K562 (cell line): ENCODE measurements at regions not wholly inside any gene's neighbourhood (a gene's known extent, or its start where the extent isn't known, plus 50 kb on each side); places are given as distances from the start of the nearest gene placed in this dataset.
A peak's percentile ranks its signal among the peaks of the same experiment; 100 is the strongest.

Source experiments
- ATAC-seq: fragments of 200-7000 bp; cut with Tn5 transposase; 3 replicates; pipeline ENCODE4 v1.9.1; 2020; ENCODE audit warnings: moderate library complexity
- BruUV-seq: library from RNA; stranded (reverse); fragments of 400-500 nt; replicated peaks from 2 replicates; lab custom pipeline; 2021; lab: Mats Ljungman, UMichigan
- CTCF ChIA-PET: fragments of 300-600 bp; formaldehyde crosslinking; extraction: SDS; loops from one replicate; lab custom pipeline; 2021; ENCODE audit warnings: low intra/inter-chr PET ratio; lab: Yijun Ruan, JAX
- POLR2A ChIA-PET: fragments of 300-600, 350-650 bp; sonication (Branson Sonifier 250); formaldehyde crosslinking; extraction: SDS; loops from one replicate; lab custom pipeline; 2021; ENCODE audit warnings: antibody characterized with exemption, inconsistent platforms; lab: Yijun Ruan, JAX
- DNase-seq, 4 experiments: peaks; one replicate each; pipeline versions ENCODE4 v3.0.0 to v3.0.0-alpha.2; 2011 to 2018; ENCODE audit warnings: low spot score in 3 of 4, mixed read lengths in 3 of 4; ENCODE audit errors: extremely low read depth in 1 of 4
- FAIRE-seq: peaks from 2 replicates; lab custom pipeline; 2011; peaks lifted over from hg19 to GRCh38; lab: Jason Lieb, UNC
- H2AFZ ChIP-seq: 2 replicates; pipeline ENCODE4 v1.6.0; 2011; ENCODE audit warnings: low read depth, low read length, control low read depth, inconsistent platforms
- H3K27ac ChIP-seq: fragments of 200-600 bp; 3 replicates; pipeline ENCODE4 v1.8.0; 2011; ENCODE audit warnings: low read depth, mild to moderate bottlenecking, control low read depth, inconsistent platforms, low read length, moderate library complexity, mixed read lengths; ENCODE audit errors: extremely low read depth
- H3K27me3 ChIP-seq, 2 experiments: fragments of 300-600 bp in 1 of 2; 2 replicates in 1 of 2; 3 replicates in 1 of 2; pipeline versions ENCODE4 v1.6.0 to v1.8.0; 2011; ENCODE audit warnings: inconsistent platforms in 2 of 2, low read length in 2 of 2, mild to moderate bottlenecking in 1 of 2, mixed read lengths in 1 of 2, moderate library complexity in 1 of 2; ENCODE audit not compliant: control insufficient read depth in 2 of 2, insufficient read depth in 2 of 2
- H3K36me3 ChIP-seq: fragments of 300-600 bp; 3 replicates; pipeline ENCODE4 v1.8.0; 2011; ENCODE audit warnings: mild to moderate bottlenecking, low read length, inconsistent platforms; ENCODE audit not compliant: control insufficient read depth, insufficient read depth
- H3K4me1 ChIP-seq, 2 experiments: fragments of 200-600 bp in 1 of 2; replicated peaks in 1 of 2; 2 replicates in 1 of 2; 3 replicates in 1 of 2; pipeline versions ENCODE4 v1.5.1 to v1.8.0; 2011; ENCODE audit warnings: inconsistent platforms in 2 of 2, low read length in 2 of 2, mild to moderate bottlenecking in 1 of 2, mixed read lengths in 1 of 2, moderate library complexity in 1 of 2; ENCODE audit not compliant: control insufficient read depth in 2 of 2, insufficient read depth in 2 of 2
- H3K4me2 ChIP-seq: 2 replicates; pipeline ENCODE4 v1.6.1; 2011; ENCODE audit warnings: low read length, control low read depth, inconsistent platforms, mixed read lengths; ENCODE audit not compliant: insufficient read depth
- H3K4me3 ChIP-seq: fragments of 200-600 bp; sonication (generic), shearing (Covaris generic); 2 replicates; pipeline ENCODE4 v1.5.1; 2016; ENCODE audit warnings: control low read depth, inconsistent platforms
- H3K79me2 ChIP-seq: fragments of 200-600 bp; 3 replicates; pipeline ENCODE4 v1.8.0; 2011; ENCODE audit warnings: low read length, inconsistent platforms; ENCODE audit not compliant: control insufficient read depth, insufficient read depth
- H3K9ac ChIP-seq, 2 experiments: 2 replicates each; pipeline versions ENCODE4 v1.6.0 to v1.6.1; 2011; ENCODE audit warnings: low read depth in 2 of 2, low read length in 2 of 2, control low read depth in 1 of 2, inconsistent platforms in 1 of 2, mild to moderate bottlenecking in 1 of 2, mixed read lengths in 1 of 2; ENCODE audit not compliant: insufficient read depth in 1 of 2
- H3K9me1 ChIP-seq: one replicate; pipeline ENCODE4 v1.6.0; 2011; ENCODE audit warnings: inconsistent platforms, mild to moderate bottlenecking, low read length, moderate library complexity; ENCODE audit not compliant: control insufficient read depth, insufficient read depth
- H3K9me3 ChIP-seq: replicated peaks from 2 replicates; pipeline ENCODE4 v1.5.1; 2011; ENCODE audit warnings: low read depth, low read length, inconsistent platforms; ENCODE audit not compliant: control insufficient read depth, insufficient read depth
- H4K20me1 ChIP-seq: replicated peaks from 2 replicates; pipeline ENCODE4 v1.6.1; 2011; ENCODE audit warnings: low read length, inconsistent platforms, mixed read lengths; ENCODE audit not compliant: control insufficient read depth, insufficient read depth
- CBFA2T3 ChIP-seq: fragments of 450-650 bp; IDR thresholded peaks from 2 replicates; pipeline ENCODE4 v1.6.1; 2017
- GATAD2A ChIP-seq: fragments of 450-650 bp; IDR thresholded peaks from 2 replicates; pipeline ENCODE4 v1.6.1; 2017
- LEF1 ChIP-seq: fragments of 450-650 bp; IDR thresholded peaks from 2 replicates; pipeline ENCODE4 v1.6.1; 2016; ENCODE audit warnings: mild to moderate bottlenecking
- PTRF ChIP-seq: fragments of 450-650 bp; IDR thresholded peaks from 2 replicates; pipeline ENCODE4 v1.6.1; 2016; ENCODE audit warnings: mild to moderate bottlenecking, missing genetic modification characterization, missing compliant biosample characterization
- SNRNP70 ChIP-seq: fragments of 200-400 bp; formaldehyde crosslinking; optimal IDR thresholded peaks from 2 replicates; pipeline ENCODE3; 2017; ENCODE audit warnings: low read depth, low read length
- SPI1 ChIP-seq: IDR thresholded peaks from 2 replicates; pipeline ENCODE4 v1.6.1; 2011; ENCODE audit warnings: low read depth, low read length, control low read depth, borderline replicate concordance
- ZNF77 ChIP-seq: fragments of 250-450 bp; sonication (Bioruptor Pico); IDR thresholded peaks from 2 replicates; pipeline ENCODE4 v1.5.0; 2020
- WGBS: fragments of 100-300 bp; shearing (Covaris generic); methylation state at CpG from one replicate; pipeline ENCODE4 v1.1.6; 2016; ENCODE audit warnings: low coverage, mixed read lengths; ENCODE audit not compliant: insufficient coverage; ENCODE audit errors: missing lambda C conversion rate; 5-methylcytosine and 5-hydroxymethylcytosine counted together
- in situ Hi-C: fragments of 300-500 bp; cut with MboI; formaldehyde crosslinking; loops from 4 replicates; pipeline ENCODE4 v1.15.0; 2018; ENCODE audit warnings: inconsistent platforms, mixed read lengths
- intact Hi-C: fragments of 100-400 bp; cut with micrococcal nuclease; formaldehyde crosslinking; loops from 2 replicates; pipeline ENCODE4 v1.14.2; 2022

GRCh38 chr13:60331249-60332012 is 65.6 kb upstream of the TDRD3 start:
- POLR2A ChIA-PET, result no interaction called here
- Histone ChIP-seq H2AFZ (no peak overlapping the region), H3K27me3 (no peaks in the 10 kb centered on the region), H3K9me1 (no peaks in the 10 kb centered on the region), H3K9me3 (no peaks in the 10 kb centered on the region), H3K36me3 (no peaks in the 10 kb centered on the region), H3K79me2 (no peaks in the 10 kb centered on the region), H4K20me1 (no peaks in the 10 kb centered on the region), H3K4me1 (no peaks in the 10 kb centered on the region; a peak in 1 of 5 replicates), H3K9ac (no peak overlapping the region), H3K27ac (no peak overlapping the region), H3K4me2 (no peak overlapping the region), H3K4me3 (no peak overlapping the region)
- no peak; the same call in 2 of the 3 replicates for ATAC-seq
- in situ Hi-C loops (loop anchor here (10.0 to 25.0 kb wide), 2 partner anchors 657 to 944 kb away; no protein-coding TSS in a partner anchor), intact Hi-C loops (no loop called here)
- FAIRE-seq, result no peak
- 0% methylated on average over 4 of the region's 4 CpGs for WGBS
- TF ChIP-seq CBFA2T3 (peak; percentile 15; the same call in 1 of the 2 replicates), SNRNP70 (no peak), PTRF (tag) (no peak)
- CTCF ChIA-PET, result no interaction called here
- peak in 1 of 4 experiments; percentile 10 for DNase-seq
- BruUV-seq, result no TSS peak

GRCh38 chr13:60332682-60333081 is 64.3 kb upstream of the TDRD3 start:
- no peaks in the 10 kb centered on the region; a peak in 1 of 5 replicates for H3K4me1 ChIP-seq
- WGBS, result 0% methylated on average over 1 of the region's 1 CpG
- no peak overlapping the region for H3K4me3 ChIP-seq
- no peaks in the 10 kb centered on the region for H3K36me3 ChIP-seq
- H3K4me2 ChIP-seq, result no peak overlapping the region
- H3K9ac ChIP-seq, result no peak overlapping the region
- H2AFZ ChIP-seq, result no peak overlapping the region
- in situ Hi-C loops, result loop anchor here (10.0 to 25.0 kb wide), 2 partner anchors 658 to 945 kb away; no protein-coding TSS in a partner anchor
- intact Hi-C loops, result no loop called here
- DNase-seq, result no peak
- BruUV-seq, result no TSS peak
- no peak for ATAC-seq
- no peak for TF ChIP-seq GATAD2A
- no peak for TF ChIP-seq ZNF77
- peak; percentile 59 for TF ChIP-seq SPI1
- TF ChIP-seq LEF1, result no peak
- no peaks in the 10 kb centered on the region for H3K79me2 ChIP-seq
- no peaks in the 10 kb centered on the region for H3K9me3 ChIP-seq
- H3K27ac ChIP-seq, result no peak overlapping the region
- H3K9me1 ChIP-seq, result no peaks in the 10 kb centered on the region
- POLR2A ChIA-PET, result no interaction called here
- H3K27me3 ChIP-seq, result no peaks in the 10 kb centered on the region
- no peaks in the 10 kb centered on the region for H4K20me1 ChIP-seq
- CTCF ChIA-PET, result no interaction called here
- no peak for FAIRE-seq
